ENCODE measurements at regions not wholly inside any gene's neighbourhood (a gene's known extent, or its start where the extent isn't known, plus 50 kb on each side); places are given as distances from the start of the nearest gene placed in this dataset.

- no peak for DNase-seq (ENCODE audit: low read depth)
These were observed 111.4 kb downstream of the THNSL2 start for GRCh38 chr2:88281302-88282217.

GRCh38 chr2:88269836-88270235, 99.7 kb downstream of the THNSL2 start:
- no peak for DNase-seq (ENCODE audit: low read depth)

GRCh38 chr2:88265352-88266303, 95.5 kb downstream of the THNSL2 start:
- DNase-seq (ENCODE audit: low read depth): no peak

GRCh38 chr2:88263861-88264260, 93.7 kb downstream of the THNSL2 start:
- no peak for DNase-seq (ENCODE audit: low read depth)

GRCh38 chr2:88261725-88262124, 91.6 kb downstream of the THNSL2 start:
- DNase-seq (ENCODE audit: low read depth): no peak

- no peak for DNase-seq (ENCODE audit: low read depth)
These were observed 88.1 kb downstream of the THNSL2 start for GRCh38 chr2:88258208-88258607.

- no peak for DNase-seq (ENCODE audit: low read depth)
These were observed 84.4 kb downstream of the THNSL2 start for GRCh38 chr2:88254437-88255091.

- DNase-seq (ENCODE audit: low read depth): no peak
These were observed 83.9 kb downstream of the THNSL2 start for GRCh38 chr2:88253997-88254396.

- no peak for DNase-seq (ENCODE audit: low read depth)
These were observed 83.2 kb downstream of the THNSL2 start for GRCh38 chr2:88253375-88253774.

- no peak for DNase-seq (ENCODE audit: low read depth)
These were observed 82.5 kb downstream of the THNSL2 start for GRCh38 chr2:88252646-88253045.

- DNase-seq (ENCODE audit: low read depth): no peak
These were observed 82.0 kb downstream of the THNSL2 start for GRCh38 chr2:88252111-88252510.

- no peak for DNase-seq (ENCODE audit: low read depth)
These were observed 80.3 kb downstream of the THNSL2 start for GRCh38 chr2:88250404-88250803.

- DNase-seq (ENCODE audit: low read depth): no peak
These were observed 78.2 kb downstream of the THNSL2 start for GRCh38 chr2:88248280-88248828.

- peak; percentile 3 for DNase-seq (ENCODE audit: low read depth)
These were observed 77.4 kb downstream of the THNSL2 start for GRCh38 chr2:88247531-88247930.

GRCh38 chr2:88245109-88245508, 75.0 kb downstream of the THNSL2 start:
- DNase-seq (ENCODE audit: low read depth): no peak

- DNase-seq (ENCODE audit: low read depth): no peak
These were observed 69.6 kb downstream of the THNSL2 start for GRCh38 chr2:88239781-88240180.

GRCh38 chr2:88236666-88237065, 66.5 kb downstream of the THNSL2 start:
- DNase-seq (ENCODE audit: low read depth): no peak

Data from stimulated activated CD4-positive, alpha-beta T cell treated with anti-CD3 and anti-CD28 coated beads, Interleukin-2, amount 100 ng/mL, for 4 hours (primary cell).